GM12892 (cell line): ENCODE measurements at regions not wholly inside any gene's neighbourhood (a gene's known extent, or its start where the extent isn't known, plus 50 kb on each side); places are given as distances from the start of the nearest gene placed in this dataset.

Source experiments
- DNase-seq: peaks from one replicate; pipeline ENCODE4 v3.0.0; 2011; ENCODE audit not compliant: insufficient read length
- FAIRE-seq: peaks from 2 replicates; lab custom pipeline; 2011; peaks lifted over from hg19 to GRCh38; lab: Jason Lieb, UNC
- POLR2A ChIP-seq: IDR thresholded peaks from 2 replicates; pipeline ENCODE4 v1.6.1; 2011; ENCODE audit warnings: low read depth, low read length, control low read depth
- POLR2AphosphoS5 ChIP-seq: IDR thresholded peaks from 2 replicates; pipeline ENCODE4 v1.6.1; 2011; ENCODE audit warnings: low read depth, low read length, control low read depth
- TAF1 ChIP-seq: IDR thresholded peaks from 2 replicates; pipeline ENCODE4 v1.6.1; 2011; ENCODE audit warnings: low read depth, mild to moderate bottlenecking, control low read depth, low read length, borderline replicate concordance

- FAIRE-seq = no peak
- TF ChIP-seq POLR2A (no peak), POLR2AphosphoS5 (no peak), TAF1 (no peak)
These were observed 83.8 kb upstream of the SUCLG2 start for GRCh38 chr3:67737906-67738865.

GRCh38 chr3:67737140-67737539, 82.7 kb upstream of the SUCLG2 start:
- DNase-seq (no peak), FAIRE-seq (no peak)
- TF ChIP-seq POLR2AphosphoS5 (no peak), TAF1 (no peak), POLR2A (no peak)

More at GRCh38 chr3:67737906-67738865, 83.8 kb upstream of the SUCLG2 start:
- no peak for DNase-seq

GRCh38 chr3:67733269-67733950, 79.0 kb upstream of the SUCLG2 start:
- FAIRE-seq = no peak
- no peak for DNase-seq
- TF ChIP-seq POLR2A (no peak), TAF1 (no peak), POLR2AphosphoS5 (no peak)

- TF ChIP-seq POLR2AphosphoS5 (no peak), TAF1 (no peak), POLR2A (no peak)
- DNase-seq (no peak), FAIRE-seq (no peak)
These were observed 70.0 kb upstream of the SUCLG2 start for GRCh38 chr3:67724434-67724833.

- TF ChIP-seq POLR2A (no peak), POLR2AphosphoS5 (no peak), TAF1 (no peak)
- DNase-seq = no peak
- FAIRE-seq = no peak
These were observed 69.5 kb upstream of the SUCLG2 start for GRCh38 chr3:67723863-67724262.

- FAIRE-seq (no peak), DNase-seq (no peak)
- TF ChIP-seq POLR2A (no peak), TAF1 (no peak), POLR2AphosphoS5 (no peak)
These were observed 64.9 kb upstream of the SUCLG2 start for GRCh38 chr3:67719333-67719732.

- DNase-seq = no peak
- TF ChIP-seq POLR2A (no peak), TAF1 (no peak), POLR2AphosphoS5 (no peak)
- FAIRE-seq = no peak
These were observed 61.6 kb upstream of the SUCLG2 start for GRCh38 chr3:67715971-67716370.

GRCh38 chr3:67713764-67714469, 59.5 kb upstream of the SUCLG2 start:
- no peak for DNase-seq
- TF ChIP-seq POLR2AphosphoS5 = no peak
- TF ChIP-seq TAF1 = no peak
- TF ChIP-seq POLR2A = no peak

GRCh38 chr3:67712259-67712658, 57.8 kb upstream of the SUCLG2 start:
- no peak for DNase-seq
- no peak for FAIRE-seq

More at GRCh38 chr3:67713764-67714469, 59.5 kb upstream of the SUCLG2 start:
- no peak for FAIRE-seq

GRCh38 chr3:67710396-67710795, 56.0 kb upstream of the SUCLG2 start:
- TF ChIP-seq TAF1 (no peak), POLR2AphosphoS5 (no peak), POLR2A (no peak)
- FAIRE-seq = no peak

More at GRCh38 chr3:67712259-67712658, 57.8 kb upstream of the SUCLG2 start:
- TF ChIP-seq POLR2AphosphoS5 = no peak

GRCh38 chr3:67706934-67707333, 52.5 kb upstream of the SUCLG2 start:
- no peak for TF ChIP-seq POLR2AphosphoS5
- no peak for DNase-seq
- no peak for FAIRE-seq

More at GRCh38 chr3:67710396-67710795, 56.0 kb upstream of the SUCLG2 start:
- no peak for DNase-seq
